ENCODE measurements at regions not wholly inside any gene's neighbourhood (a gene's known extent, or its start where the extent isn't known, plus 50 kb on each side); places are given as distances from the start of the nearest gene placed in this dataset.
"Not testable (repeated sequence)": the region's sequence is repeated elsewhere in the genome, so short reads cannot be mapped to it uniquely, and the experiment has no call there.

- no peak for DNase-seq (ENCODE audit: low spot score)
Measured at GRCh38 chr2:185507719-185508118, 230.9 kb upstream of the FSIP2 start.

GRCh38 chr2:185510060-185510459, 228.5 kb upstream of the FSIP2 start:
- no peak for DNase-seq (ENCODE audit: low spot score)

GRCh38 chr2:185511925-185512324, 226.7 kb upstream of the FSIP2 start:
- DNase-seq (ENCODE audit: low spot score), result no peak

- no peak for DNase-seq (ENCODE audit: low spot score)
Measured at GRCh38 chr2:185522472-185522871, 216.1 kb upstream of the FSIP2 start.

- DNase-seq (ENCODE audit: low spot score), result not testable (repeated sequence)
Measured at GRCh38 chr2:185524242-185524641, 214.4 kb upstream of the FSIP2 start.

GRCh38 chr2:185526161-185526560, 212.4 kb upstream of the FSIP2 start:
- DNase-seq (ENCODE audit: low spot score), result no peak

- no peak for DNase-seq (ENCODE audit: low spot score)
Measured at GRCh38 chr2:185531721-185532120, 206.9 kb upstream of the FSIP2 start.

- no peak for DNase-seq (ENCODE audit: low spot score)
Measured at GRCh38 chr2:185537689-185538088, 200.9 kb upstream of the FSIP2 start.

- no peak for DNase-seq (ENCODE audit: low spot score)
Measured at GRCh38 chr2:185567196-185567595, 171.4 kb upstream of the FSIP2 start.

- DNase-seq (ENCODE audit: low spot score), result no peak
Measured at GRCh38 chr2:185567940-185568339, 170.7 kb upstream of the FSIP2 start.

- DNase-seq (ENCODE audit: low spot score), result no peak
Measured at GRCh38 chr2:185578322-185578721, 160.3 kb upstream of the FSIP2 start.

- no peak for DNase-seq (ENCODE audit: low spot score)
Measured at GRCh38 chr2:185583058-185583816, 155.4 kb upstream of the FSIP2 start.

GRCh38 chr2:185585165-185585564, 153.4 kb upstream of the FSIP2 start:
- DNase-seq (ENCODE audit: low spot score), result not testable (repeated sequence)

GRCh38 chr2:185591276-185591675, 147.3 kb upstream of the FSIP2 start:
- DNase-seq (ENCODE audit: low spot score), result not testable (repeated sequence)

GRCh38 chr2:185607945-185608344, 130.7 kb upstream of the FSIP2 start:
- DNase-seq (ENCODE audit: low spot score), result no peak

GRCh38 chr2:185608799-185609198, 129.8 kb upstream of the FSIP2 start:
- DNase-seq (ENCODE audit: low spot score), result no peak

GRCh38 chr2:185610301-185610700, 128.3 kb upstream of the FSIP2 start:
- DNase-seq (ENCODE audit: low spot score), result no peak

GRCh38 chr2:185618625-185619024, 120.0 kb upstream of the FSIP2 start:
- no peak for DNase-seq (ENCODE audit: low spot score)

- no peak for DNase-seq (ENCODE audit: low spot score)
Measured at GRCh38 chr2:185625604-185626003, 113.0 kb upstream of the FSIP2 start.

GRCh38 chr2:185628985-185629384, 109.6 kb upstream of the FSIP2 start:
- no peak for DNase-seq (ENCODE audit: low spot score)

GRCh38 chr2:185633621-185634020, 105.0 kb upstream of the FSIP2 start:
- DNase-seq (ENCODE audit: low spot score), result no peak

GRCh38 chr2:185638771-185639170, 99.8 kb upstream of the FSIP2 start:
- DNase-seq (ENCODE audit: low spot score), result no peak

- DNase-seq (ENCODE audit: low spot score), result no peak
Measured at GRCh38 chr2:185640588-185640987, 98.0 kb upstream of the FSIP2 start.

- no peak for DNase-seq (ENCODE audit: low spot score)
Measured at GRCh38 chr2:185643434-185643833, 95.2 kb upstream of the FSIP2 start.

Data from left forelimb (tissue), 1 donor.